Heart right ventricle (tissue), 16 donors: ENCODE measurements at regions not wholly inside any gene's neighbourhood (a gene's known extent, or its start where the extent isn't known, plus 50 kb on each side); places are given as distances from the start of the nearest gene placed in this dataset.

Experiments used
- ATAC-seq, 8 donors: fragments of 200-7000 bp; cut with Tn5 transposase; one replicate each; pipeline ENCODE4 v1.9.1; 2020; ENCODE audit warnings: mild to moderate bottlenecking in 8 of 8, moderate library complexity in 8 of 8, moderate number of reproducible peaks in 1 of 8
- DNase-seq, 2 donors: peaks; one replicate each; pipeline ENCODE4 v3.0.0-alpha.2; 2020
- H3K27ac ChIP-seq, 10 donors: fragments of 200-600 bp; sonication (generic) in 2 of 10; one replicate each; pipeline versions ENCODE4 v1.5.0 to v1.8.0; 2020 to 2022; ENCODE audit warnings: mild to moderate bottlenecking in 3 of 10
- H3K27me3 ChIP-seq, 7 donors: fragments of 200-600 bp; one replicate each; pipeline ENCODE4 v1.8.0; 2021 to 2022; ENCODE audit warnings: mild to moderate bottlenecking in 2 of 7
- H3K36me3 ChIP-seq, 9 donors: fragments of 200-600 bp; sonication (generic) in 1 of 9; one replicate each; pipeline versions ENCODE4 v1.5.0 to v1.8.0; 2020 to 2022; ENCODE audit warnings: mild to moderate bottlenecking in 2 of 9
- H3K4me1 ChIP-seq, 9 donors: fragments of 200-600 bp; sonication (generic) in 1 of 9; one replicate each; pipeline versions ENCODE4 v1.5.0 to v1.8.0; 2020 to 2022; ENCODE audit warnings: mild to moderate bottlenecking in 4 of 9
- H3K4me3 ChIP-seq, 10 donors: fragments of 200-600 bp; sonication (generic) in 2 of 10; one replicate each; pipeline versions ENCODE4 v1.5.0 to v1.8.0; 2020 to 2022; ENCODE audit warnings: mild to moderate bottlenecking in 7 of 10, moderate library complexity in 2 of 10
- H3K9me3 ChIP-seq, 11 donors: fragments of 200-600 bp in 10 of 11; sonication (generic) in 2 of 11; one replicate each; pipeline versions ENCODE4 v1.5.0 to v1.8.0; 2013 to 2022; ENCODE audit warnings: mild to moderate bottlenecking in 2 of 11, control low read depth in 1 of 11, moderate library complexity in 1 of 11
- WGBS, 2 donors: extraction: QIAGEN DNeasy Blood & Tissue Kit; methylation state at CpG; one replicate each; pipeline ENCODE4 v1.1.7; 2013; ENCODE audit warnings: inconsistent platforms in 1 of 2; 5-methylcytosine and 5-hydroxymethylcytosine counted together
- intact Hi-C, 10 donors: fragments of 100-400 bp; cut with DNase I; formaldehyde crosslinking; loops; one replicate each; pipeline versions ENCODE4 v1.11.1 to v1.14.2; 2022
- TF ChIP-seq, protein P1 (sequence below), 9 donors: fragments of 200-600 bp; sonication (generic) in 2 of 9; IDR thresholded peaks; one replicate each; pipeline versions ENCODE4 v1.5.0 to v1.8.0; 2021 to 2022; ENCODE audit warnings: antibody characterized with exemption in 9 of 9, mild to moderate bottlenecking in 5 of 9, moderate library complexity in 1 of 9
- donor health status: Arrhythmogenic right ventricular cardiomyopathy.
- donor health status: ischemic (EF 13 %, LVEDD 7.1; RV severe dilation, severe dysfunction).
- donor health status: healthy with polysubstance abuse.
- donor health status: DM: no; HTN: yes; CAD: no.
- donor health status: DM: no; HTN: no; CAD: no.
- donor health status: ischemic (EF 25% LVEDD 6.9; RV normal size, moderate dysfunction).
- donor health status: ischemic (EF 25% LVEDD 5.7; RV mildly dilated, moderate dysfunction).
- donor health status: healthy.
- donor health status: DM: yes; HTN: yes; CAD: no.
- donor health status: Ischemic cardiomyopathy.
- donor health status: ischemic (EF 35%, LVEDD 5.7; RV mildly dilated, moderate dysfunction).
- donor health status: nonischemic (EF 11% LVEDD 7.7; RV severe dilation, severe dysfunction).
- donor health status: DM: yes; HTN: yes; CAD: no.
- donor health status: PGD.
- donor health status: ischemic (EF 29% LVEDD 5.4; RV normal size, mild dysfunction).
- donor health status: nonischemic (EF 23%, LVEDD 6.1; RV moderate dilation, normal function).

DNA sequence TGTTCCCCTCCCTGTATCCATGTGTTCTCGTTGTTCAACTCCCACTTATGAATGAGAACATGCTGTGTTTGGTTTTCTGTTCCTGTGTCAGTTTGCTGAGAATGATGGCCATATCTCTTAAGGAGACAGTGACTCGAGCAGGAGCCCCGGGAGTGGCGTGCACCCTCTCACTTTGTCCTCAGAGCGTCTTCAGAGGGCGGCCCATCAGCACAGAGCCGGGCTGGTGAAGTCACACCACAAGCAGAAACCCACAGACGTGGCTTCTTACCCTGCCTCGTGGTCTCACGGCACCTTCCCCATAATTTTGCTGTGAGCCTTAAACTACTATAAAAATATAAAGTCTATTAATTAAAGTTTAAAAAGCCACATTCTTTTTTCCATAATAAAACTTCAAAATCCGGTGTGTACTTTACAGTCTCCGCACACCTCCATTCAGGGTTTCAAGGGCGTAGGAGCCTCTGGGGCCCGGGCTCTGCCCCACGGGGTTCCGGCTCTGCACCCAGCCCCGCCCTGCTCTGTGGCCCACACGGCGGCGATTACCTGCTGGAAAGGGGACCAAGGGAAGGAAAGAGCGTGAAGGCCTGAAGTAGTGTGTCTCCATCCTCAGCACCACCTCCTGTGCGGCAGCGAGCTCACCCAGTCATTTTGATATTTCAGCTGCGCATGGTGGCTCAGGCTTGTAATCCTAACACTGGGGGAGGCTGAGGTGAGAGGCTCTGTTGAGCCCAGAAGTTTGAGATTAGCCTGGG, 101.3 kb upstream of the SOX1 start:
- ATAC-seq (no peak), DNase-seq (no peak)
- Histone ChIP-seq H3K27ac (no peak overlapping the region), H3K9me3 (no peaks in the 10 kb centered on the region), H3K4me1 (no peaks in the 10 kb centered on the region), H3K4me3 (no peak overlapping the region), H3K27me3 (peaks cover 0 to 36% (median 22%) of the 10 kb centered on the region in 7 donors), H3K36me3 (no peaks in the 10 kb centered on the region)
- WGBS, 2 donors = 89 to 90% methylated on average over 24 of the region's 24 CpGs
- intact Hi-C loops = no loop called here
- TF ChIP-seq, protein P1, sequence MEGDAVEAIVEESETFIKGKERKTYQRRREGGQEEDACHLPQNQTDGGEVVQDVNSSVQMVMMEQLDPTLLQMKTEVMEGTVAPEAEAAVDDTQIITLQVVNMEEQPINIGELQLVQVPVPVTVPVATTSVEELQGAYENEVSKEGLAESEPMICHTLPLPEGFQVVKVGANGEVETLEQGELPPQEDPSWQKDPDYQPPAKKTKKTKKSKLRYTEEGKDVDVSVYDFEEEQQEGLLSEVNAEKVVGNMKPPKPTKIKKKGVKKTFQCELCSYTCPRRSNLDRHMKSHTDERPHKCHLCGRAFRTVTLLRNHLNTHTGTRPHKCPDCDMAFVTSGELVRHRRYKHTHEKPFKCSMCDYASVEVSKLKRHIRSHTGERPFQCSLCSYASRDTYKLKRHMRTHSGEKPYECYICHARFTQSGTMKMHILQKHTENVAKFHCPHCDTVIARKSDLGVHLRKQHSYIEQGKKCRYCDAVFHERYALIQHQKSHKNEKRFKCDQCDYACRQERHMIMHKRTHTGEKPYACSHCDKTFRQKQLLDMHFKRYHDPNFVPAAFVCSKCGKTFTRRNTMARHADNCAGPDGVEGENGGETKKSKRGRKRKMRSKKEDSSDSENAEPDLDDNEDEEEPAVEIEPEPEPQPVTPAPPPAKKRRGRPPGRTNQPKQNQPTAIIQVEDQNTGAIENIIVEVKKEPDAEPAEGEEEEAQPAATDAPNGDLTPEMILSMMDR (IDR thresholded peaks at IDR 0.05) = no peak

DNA sequence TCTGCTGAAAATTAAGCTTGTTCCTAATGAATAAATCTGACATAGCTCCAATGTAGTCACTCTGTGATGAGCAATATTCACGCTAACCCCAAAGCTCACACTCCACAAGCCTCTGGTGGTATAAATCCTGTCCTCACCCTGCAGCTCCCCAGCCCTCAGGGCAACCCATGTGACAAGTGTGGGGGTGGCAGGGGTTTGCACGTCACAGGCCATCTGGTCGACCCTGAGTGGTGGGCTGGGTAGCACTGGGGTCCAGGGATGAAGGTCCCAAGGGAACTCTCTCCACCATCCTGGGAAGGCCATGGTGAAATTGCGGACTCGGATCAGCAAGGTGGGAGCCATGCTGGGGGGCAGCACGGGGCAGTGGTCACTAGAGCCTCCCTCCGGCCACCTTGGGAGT, 100.0 kb upstream of the SOX1 start:
- ATAC-seq (no peak), DNase-seq (no peak)
- H3K27ac ChIP-seq = no peak overlapping the region
- H3K36me3 ChIP-seq = no peaks in the 10 kb centered on the region
- intact Hi-C loops = no loop called here
- no peak overlapping the region for H3K4me3 ChIP-seq
- TF ChIP-seq, protein P1 (IDR thresholded peaks at IDR 0.05) = no peak
- H3K4me1 ChIP-seq = no peaks in the 10 kb centered on the region
- 73 to 78% methylated on average over 7 of the region's 7 CpGs for WGBS, 2 donors
- H3K9me3 ChIP-seq = no peaks in the 10 kb centered on the region
- peaks cover 0 to 49% (median 35%) of the 10 kb centered on the region in 7 donors for H3K27me3 ChIP-seq

DNA sequence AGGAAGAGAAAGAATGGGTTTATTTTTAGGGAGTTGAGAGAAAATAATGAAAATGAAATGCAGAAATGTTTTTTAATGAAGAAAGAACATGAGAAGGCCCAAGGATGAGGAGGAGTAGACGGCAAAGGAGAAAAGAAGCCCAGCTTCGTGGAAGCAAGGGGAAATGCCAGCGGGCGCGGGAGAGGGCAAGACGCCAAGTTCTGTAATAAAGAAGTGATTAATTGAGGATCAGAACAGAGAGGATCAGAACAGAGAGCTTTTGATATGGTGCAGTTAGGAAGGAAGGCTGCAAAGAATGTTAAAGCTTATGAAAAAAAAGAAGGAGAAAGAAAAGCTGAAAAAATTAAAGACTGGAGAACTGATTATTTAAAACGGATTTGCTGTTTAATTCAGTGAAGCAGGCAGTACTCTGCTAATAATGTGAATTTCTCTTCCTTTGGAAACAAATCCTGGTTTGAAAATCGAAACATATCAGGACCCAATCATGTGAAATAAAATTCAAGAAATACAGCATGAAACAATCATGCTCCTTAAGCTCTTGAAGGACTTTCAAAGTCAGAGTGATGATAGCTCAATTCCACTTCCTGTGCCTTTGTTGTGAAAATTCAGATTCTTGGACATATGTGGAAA, 99.3 kb upstream of the SOX1 start:
- Histone ChIP-seq H3K4me3 (no peak overlapping the region), H3K36me3 (no peaks in the 10 kb centered on the region), H3K27me3 (peaks cover 0 to 57% (median 42%) of the 10 kb centered on the region in 7 donors), H3K4me1 (no peaks in the 10 kb centered on the region), H3K27ac (no peak overlapping the region), H3K9me3 (no peaks in the 10 kb centered on the region)
- no peak for DNase-seq
- TF ChIP-seq, protein P1 (IDR thresholded peaks at IDR 0.05) = no peak
- ATAC-seq = no peak
- 72 to 78% methylated on average over 8 of the region's 8 CpGs for WGBS, 2 donors
- intact Hi-C loops = no loop called here

DNA sequence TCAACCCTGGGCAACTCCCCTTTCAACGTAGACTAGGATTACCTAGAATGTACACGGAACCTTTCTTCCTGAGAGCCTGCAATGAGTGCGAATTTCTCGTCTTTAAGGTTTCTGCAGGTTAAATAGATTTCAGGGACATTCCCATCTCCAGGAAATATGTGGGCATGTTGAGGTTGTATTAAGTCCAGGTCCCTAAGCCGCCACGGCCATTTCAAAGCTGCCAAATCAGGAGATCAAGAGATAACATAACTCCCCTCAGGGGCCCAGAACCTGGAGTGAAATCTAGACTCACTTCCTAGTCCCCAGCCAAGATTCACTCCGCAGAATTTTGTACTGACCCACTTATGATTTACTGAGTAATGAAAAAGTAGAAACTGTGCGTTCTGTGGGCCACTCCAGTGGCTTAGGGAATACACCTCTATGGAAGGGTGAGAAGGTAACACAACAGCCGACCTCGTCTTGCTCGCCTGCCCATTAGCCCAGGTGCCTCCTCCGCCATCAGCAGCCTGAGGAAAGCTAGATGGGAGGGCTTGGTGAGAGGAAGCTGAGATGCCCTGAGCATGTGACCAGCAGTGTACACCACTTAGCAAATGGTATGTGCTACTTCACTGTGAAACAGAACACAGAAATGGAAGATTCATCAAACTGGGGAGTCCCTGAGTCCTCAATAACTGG, 98.5 kb upstream of the SOX1 start:
- Histone ChIP-seq H3K9me3 (no peaks in the 10 kb centered on the region), H3K27me3 (peaks cover 0 to 65% (median 50%) of the 10 kb centered on the region in 7 donors), H3K27ac (no peak overlapping the region), H3K36me3 (no peaks in the 10 kb centered on the region), H3K4me3 (no peak overlapping the region), H3K4me1 (peaks cover 0 to 4% (median under 1%) of the 10 kb centered on the region in 9 donors)
- intact Hi-C loops = no loop called here
- no peak for ATAC-seq
- TF ChIP-seq, protein P1 (IDR thresholded peaks at IDR 0.05) = no peak
- no peak for DNase-seq
- WGBS, 2 donors = 78% methylated on average over 12 of the region's 12 CpGs
